ENCODE measurements at regions not wholly inside any gene's neighbourhood (a gene's known extent, or its start where the extent isn't known, plus 50 kb on each side); places are given as distances from the start of the nearest gene placed in this dataset. TPM values are rescaled to one million over a fixed set of nuclear protein-coding genes. Genes with fewer than 3 reads are reported as not detected.
"Not testable (repeated sequence)": the region's sequence is repeated elsewhere in the genome, so short reads cannot be mapped to it uniquely, and the experiment has no call there.

DNA sequence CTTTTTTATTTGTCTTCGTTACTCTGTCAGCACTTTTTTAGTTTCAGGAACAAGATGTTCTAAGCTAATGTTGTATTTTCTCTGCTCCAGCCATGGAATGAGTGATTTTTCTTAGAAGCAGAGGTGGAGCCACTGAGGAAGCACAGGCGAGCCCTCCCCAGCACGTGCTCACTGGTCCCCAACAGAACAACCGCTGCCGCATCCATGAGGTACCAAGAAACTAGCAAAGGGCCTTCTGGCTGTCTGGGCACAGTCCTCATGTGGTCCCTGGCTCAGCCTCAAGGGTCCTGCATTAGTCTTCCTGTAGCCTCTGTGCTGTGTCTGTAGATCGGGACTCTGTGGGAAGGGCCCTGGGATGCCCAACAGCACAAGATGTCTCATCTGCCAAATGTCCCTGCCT is 838.5 kb downstream of the FOXD4L6 start:
- BruUV-seq (replicated peaks); H3K79me2 ChIP-seq (ENCODE audit: control insufficient read depth, insufficient read depth, low read length); H3K4me3 ChIP-seq; DNase-seq (ENCODE audit: low read depth, low spot score); CTCF ChIA-PET; SMC1A ChIA-PET (ENCODE audit: uncharacterized antibody, unreplicated experiment); FAIRE-seq; H3K27ac ChIP-seq (ENCODE audit: control insufficient read depth, insufficient read depth); H3K4me1 ChIP-seq (ENCODE audit: control insufficient read depth, insufficient read depth, low read length); intact Hi-C loops (cut with micrococcal nuclease; ENCODE audit: unreplicated experiment); RAD21 ChIA-PET (ENCODE audit: unreplicated experiment); H4K20me1 ChIP-seq (ENCODE audit: control insufficient read depth, insufficient read depth); H3K27me3 ChIP-seq (replicated peaks in 1 of 2; ENCODE audit: control insufficient read depth in 2 of 2, insufficient read depth in 2 of 2, low read length in 1 of 2); H2AFZ ChIP-seq (ENCODE audit: control insufficient read depth, low read depth, low read length); POLR2A ChIA-PET; H3K9ac ChIP-seq (ENCODE audit: control insufficient read depth, insufficient read depth, low read length); H3K36me3 ChIP-seq (ENCODE audit: control insufficient read depth in 2 of 2, insufficient read depth in 2 of 2, low read length in 1 of 2); H3K4me2 ChIP-seq (ENCODE audit: control insufficient read depth, insufficient read depth); H3K9me3 ChIP-seq (replicated peaks; ENCODE audit: control insufficient read depth, insufficient read depth, low read length); ATAC-seq; in situ Hi-C loops (cut with MboI): not testable (repeated sequence)
- WGBS (ENCODE audit: insufficient coverage, insufficient replicate concordance, low lambda C conversion rate, missing lambda C conversion rate) = 52% methylated on average over 4 of the region's 6 CpGs

Small RNA genes lying in the stretch of these regions (small RNA-seq; reads per million reads assigned to genes)
- gene AL591471.1 (not detected), gene BX664727.2 (not detected)
